ENCODE measurements at regions not wholly inside any gene's neighbourhood (a gene's known extent, or its start where the extent isn't known, plus 50 kb on each side); places are given as distances from the start of the nearest gene placed in this dataset.

DNA sequence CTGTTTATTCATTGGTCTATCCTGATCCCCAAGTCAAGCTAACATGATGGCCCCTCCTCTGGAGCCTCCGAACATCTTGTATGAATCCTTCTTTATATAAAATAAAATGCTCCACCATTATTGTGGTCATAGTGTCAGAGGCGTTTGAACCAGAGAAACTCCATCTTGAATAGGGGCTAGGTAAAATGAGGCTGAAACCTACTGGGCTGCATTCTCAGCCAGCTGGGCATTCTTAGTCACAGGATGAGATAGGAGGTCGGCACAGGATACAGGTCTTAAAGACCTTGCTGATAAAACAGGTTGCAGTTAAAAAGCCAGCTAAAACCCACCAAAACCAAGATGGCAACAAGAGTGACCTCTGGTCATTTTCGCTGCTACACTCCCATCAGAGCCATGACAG is 905.8 kb upstream of the AUTS2 start:
- H3K14ac ChIP-seq (ENCODE audit: insufficient read length), result no peak overlapping the region
- no peak overlapping the region for H2BK12ac ChIP-seq (ENCODE audit: low read depth, low read length)
- H2AFZ ChIP-seq (ENCODE audit: low read length), result no peak overlapping the region
- H4K91ac ChIP-seq (replicated peaks; ENCODE audit: insufficient read length, low read length), result no peak overlapping the region
- H2BK15ac ChIP-seq (ENCODE audit: low read length), result no peak overlapping the region
- H3K4me3 ChIP-seq (ENCODE audit: extremely low read depth in 1 of 4, insufficient read depth in 2 of 4, low read depth in 3 of 4, low read length in 4 of 4), result no peak overlapping the region
- H3K4me2 ChIP-seq (ENCODE audit: insufficient read depth in 1 of 2, low read depth in 2 of 2, low read length in 2 of 2), result no peak overlapping the region
- H3K9me3 ChIP-seq (ENCODE audit: insufficient read depth in 2 of 2, low read depth in 1 of 2, low read length in 1 of 2), result no peaks in the 10 kb centered on the region
- no peak overlapping the region for H3K56ac ChIP-seq (replicated peaks; ENCODE audit: insufficient read length, low read depth, low read length)
- H3K23me2 ChIP-seq (ENCODE audit: low read depth, low read length), result no peaks in the 10 kb centered on the region; the same call in 1 of the 2 replicates
- H2AK5ac ChIP-seq (ENCODE audit: low read depth, low read length), result no peak overlapping the region
- H2BK120ac ChIP-seq (replicated peaks; ENCODE audit: low read depth, low read length), result no peak overlapping the region
- CTCF ChIA-PET (ENCODE audit: partially characterized antibody), result no interaction called here
- peaks cover 3 to 9% (median 4%) of the 10 kb centered on the region in 4 experiments; a peak in 4 of 7 replicates for H3K4me1 ChIP-seq (replicated peaks in 1 of 4; ENCODE audit: control insufficient read depth in 3 of 4, insufficient read depth in 4 of 4, low read length in 3 of 4)
- H3K4ac ChIP-seq (replicated peaks; ENCODE audit: insufficient read length, low read depth, low read length), result no peak overlapping the region
- H3K27me3 ChIP-seq (replicated peaks in 1 of 4; ENCODE audit: control insufficient read depth in 3 of 4, extremely low read depth in 1 of 4, insufficient read depth in 3 of 4, low read length in 3 of 4), result no peaks in the 10 kb centered on the region; a peak in 1 of 7 replicates
- H4K20me1 ChIP-seq (replicated peaks in 1 of 2; ENCODE audit: control insufficient read depth in 1 of 2, insufficient read depth in 2 of 2, low read length in 2 of 2), result no peaks in the 10 kb centered on the region
- no peak overlapping the region for H3K23ac ChIP-seq (ENCODE audit: insufficient read length)
- POLR2A ChIA-PET (ENCODE audit: partially characterized antibody), result no interaction called here
- no peak overlapping the region for H2BK20ac ChIP-seq (ENCODE audit: low read length)
- no peak overlapping the region for H3K27ac ChIP-seq (ENCODE audit: low read depth, low read length)
- FAIRE-seq (no peak), DNase-seq (ENCODE audit: low read depth in 1 of 2, low spot score in 2 of 2) (no peak)
- H3K36me3 ChIP-seq (ENCODE audit: control insufficient read depth in 2 of 4, insufficient read depth in 4 of 4, low read length in 3 of 4), result no peaks in the 10 kb centered on the region
- 87% methylated on average over 4 of the region's 4 CpGs; no CpG with 5 or more reads in 1 of the 2 experiments for WGBS, 2 experiments (ENCODE audit: extremely low coverage in 1 of 2, insufficient coverage in 1 of 2, insufficient read length in 1 of 2, insufficient replicate concordance in 2 of 2, low coverage in 1 of 2, low lambda C conversion rate in 2 of 2, missing lambda C conversion rate in 1 of 2)
- no peak for TF ChIP-seq ZNF274 (IDR thresholded peaks at IDR 0.05; ENCODE audit: borderline replicate concordance, extremely low read depth, low read length)
- TF ChIP-seq POU5F1 (IDR thresholded peaks at IDR 0.05; ENCODE audit: low read depth, low read length), result no peak
- TF ChIP-seq EP300 (IDR thresholded peaks at IDR 0.05; ENCODE audit: borderline replicate concordance in 1 of 2, low read depth in 2 of 2, low read length in 2 of 2), result no peak
- no peak for TF ChIP-seq SIRT6 (IDR thresholded peaks at IDR 0.05; ENCODE audit: low read length)
- no peak for TF ChIP-seq GABPA (IDR thresholded peaks at IDR 0.05; ENCODE audit: borderline replicate concordance, insufficient read depth, low read length)
- TF ChIP-seq TAF7 (optimal IDR thresholded peaks at IDR 0.05; ENCODE audit: borderline replicate concordance, low read depth, low read length), result no peak
- TF ChIP-seq, protein P1, sequence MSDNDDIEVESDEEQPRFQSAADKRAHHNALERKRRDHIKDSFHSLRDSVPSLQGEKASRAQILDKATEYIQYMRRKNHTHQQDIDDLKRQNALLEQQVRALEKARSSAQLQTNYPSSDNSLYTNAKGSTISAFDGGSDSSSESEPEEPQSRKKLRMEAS (IDR thresholded peaks at IDR 0.05), result no peak
- no peak for TF ChIP-seq KDM5A (IDR thresholded peaks at IDR 0.05; ENCODE audit: low read length)
- no peak for TF ChIP-seq NRF1 (IDR thresholded peaks at IDR 0.05; ENCODE audit: low read depth, low read length)
- TF ChIP-seq BACH1 (IDR thresholded peaks at IDR 0.05; ENCODE audit: low read length), result no peak
- TF ChIP-seq FOSL1 (IDR thresholded peaks at IDR 0.05; ENCODE audit: insufficient read depth, low read depth, low read length), result no peak
- no peak for TF ChIP-seq SAP30 (IDR thresholded peaks at IDR 0.05; ENCODE audit: insufficient read depth, insufficient replicate concordance, low read length)
- H3K79me1 ChIP-seq (ENCODE audit: low read depth, low read length), result no peaks in the 10 kb centered on the region
- no peak overlapping the region for H3K9ac ChIP-seq (replicated peaks in 1 of 4; ENCODE audit: extremely low read depth in 1 of 4, low read depth in 3 of 4, low read length in 3 of 4)
- no peak overlapping the region for H4K8ac ChIP-seq (ENCODE audit: extremely low read depth, insufficient read depth, low read length)
- no peaks in the 10 kb centered on the region for H3K79me2 ChIP-seq (ENCODE audit: control insufficient read depth in 1 of 2, insufficient read depth in 2 of 2, low read length in 2 of 2)
- H2BK5ac ChIP-seq (ENCODE audit: low read depth, low read length), result no peak overlapping the region
- no peak overlapping the region for H4K5ac ChIP-seq (ENCODE audit: insufficient read length, low read depth, low read length)
- no peak overlapping the region for H3K18ac ChIP-seq (ENCODE audit: extremely low read depth, low read length)

Measured in H1 (cell line).